HG03575 (cell line): ENCODE measurements at regions not wholly inside any gene's neighbourhood (a gene's known extent, or its start where the extent isn't known, plus 50 kb on each side); places are given as distances from the start of the nearest gene placed in this dataset.
"Not testable (repeated sequence)": the region's sequence is repeated elsewhere in the genome, so short reads cannot be mapped to it uniquely, and the experiment has no call there.

Source experiments
- ATAC-seq: cut with Tn5 transposase; IDR thresholded peaks from one replicate; pipeline ENCODE4 v1.9.1; 2021; ENCODE audit not compliant: unreplicated experiment, insufficient number of reproducible peaks, low FRiP score; ENCODE audit errors: extremely low read depth

- no peak for ATAC-seq
Measured at GRCh38 chr14:21882226-21882625, 208.6 kb upstream of the OR4E1 start.

GRCh38 chr14:21880918-21881317 is 207.3 kb upstream of the OR4E1 start:
- no peak for ATAC-seq

GRCh38 chr14:21875791-21876190 is 202.2 kb upstream of the OR4E1 start:
- ATAC-seq: no peak

GRCh38 chr14:21874946-21875345 is 201.3 kb upstream of the OR4E1 start:
- ATAC-seq: no peak

GRCh38 chr14:21874167-21874566 is 200.5 kb upstream of the OR4E1 start:
- ATAC-seq: no peak

GRCh38 chr14:21868442-21869046 is 194.9 kb upstream of the OR4E1 start:
- peak; percentile 72 for ATAC-seq

- ATAC-seq: no peak
Measured at GRCh38 chr14:21867541-21867940, 193.9 kb upstream of the OR4E1 start.

- ATAC-seq: no peak
Measured at GRCh38 chr14:21866479-21866878, 192.9 kb upstream of the OR4E1 start.

GRCh38 chr14:21863289-21863688 is 189.7 kb upstream of the OR4E1 start:
- no peak for ATAC-seq

- ATAC-seq: no peak
Measured at GRCh38 chr14:21861153-21861552, 187.5 kb upstream of the OR4E1 start.

- ATAC-seq: no peak
Measured at GRCh38 chr14:21860172-21860571, 186.6 kb upstream of the OR4E1 start.

GRCh38 chr14:21852775-21853174 is 179.2 kb upstream of the OR4E1 start:
- no peak for ATAC-seq

GRCh38 chr14:21852061-21852664 is 178.5 kb upstream of the OR4E1 start:
- ATAC-seq: no peak

GRCh38 chr14:21846902-21847301 is 173.3 kb upstream of the OR4E1 start:
- ATAC-seq: not testable (repeated sequence)

GRCh38 chr14:21846227-21846885 is 172.7 kb upstream of the OR4E1 start:
- ATAC-seq: no peak

- ATAC-seq: no peak
Measured at GRCh38 chr14:21840765-21841164, 167.1 kb upstream of the OR4E1 start.

GRCh38 chr14:21833836-21834235 is 160.2 kb upstream of the OR4E1 start:
- ATAC-seq: no peak

GRCh38 chr14:21825845-21826244 is 152.2 kb upstream of the OR4E1 start:
- ATAC-seq: no peak

- no peak for ATAC-seq
Measured at GRCh38 chr14:21825149-21825743, 151.6 kb upstream of the OR4E1 start.

GRCh38 chr14:21822109-21822508 is 148.5 kb upstream of the OR4E1 start:
- ATAC-seq: no peak
